ENCODE measurements at regions not wholly inside any gene's neighbourhood (a gene's known extent, or its start where the extent isn't known, plus 50 kb on each side); places are given as distances from the start of the nearest gene placed in this dataset.
"Not testable (repeated sequence)": the region's sequence is repeated elsewhere in the genome, so short reads cannot be mapped to it uniquely, and the experiment has no call there.

DNA sequence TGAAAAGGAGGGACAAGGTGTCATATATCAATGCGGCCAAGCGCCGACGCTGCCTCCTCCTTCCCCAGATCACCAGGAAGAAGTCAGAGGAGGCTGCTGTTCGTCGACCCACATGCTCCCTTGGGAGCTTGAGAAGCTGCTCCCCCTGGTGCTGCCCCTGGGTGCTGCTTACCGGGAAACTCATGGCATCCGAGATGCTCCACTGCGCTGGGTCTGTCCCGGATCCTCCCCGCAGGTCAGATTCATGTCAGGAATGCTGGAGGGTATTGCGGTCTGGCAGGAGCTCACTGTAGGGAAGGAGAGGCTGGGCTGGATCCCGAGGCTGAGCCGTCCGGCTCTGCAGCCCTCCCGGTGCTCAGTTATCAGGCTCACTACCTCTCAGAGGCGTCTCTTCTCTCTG, 123.7 kb upstream of the FAM20C start:
- Histone ChIP-seq H3K4me1 (no peaks in the 10 kb centered on the region), H3K27ac (no peak overlapping the region), H3K4me3 (no peak overlapping the region), H3K4me2 (no peak overlapping the region), H3K9me3 (no peaks in the 10 kb centered on the region)
- no peak for TF ChIP-seq NR3C1 (IDR thresholded peaks at IDR 0.05)
- no peak for TF ChIP-seq PHF8 (IDR thresholded peaks at IDR 0.05; ENCODE audit: borderline replicate concordance, low read depth)
- TF ChIP-seq MAZ (IDR thresholded peaks at IDR 0.05; ENCODE audit: borderline replicate concordance, low read depth, low read length) = no peak
- TF ChIP-seq, protein P1, sequence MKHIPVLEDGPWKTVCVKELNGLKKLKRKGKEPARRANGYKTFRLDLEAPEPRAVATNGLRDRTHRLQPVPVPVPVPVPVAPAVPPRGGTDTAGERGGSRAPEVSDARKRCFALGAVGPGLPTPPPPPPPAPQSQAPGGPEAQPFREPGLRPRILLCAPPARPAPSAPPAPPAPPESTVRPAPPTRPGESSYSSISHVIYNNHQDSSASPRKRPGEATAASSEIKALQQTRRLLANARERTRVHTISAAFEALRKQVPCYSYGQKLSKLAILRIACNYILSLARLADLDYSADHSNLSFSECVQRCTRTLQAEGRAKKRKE (CRISPR knock-in tag; IDR thresholded peaks at IDR 0.05; ENCODE audit: low read depth) = no peak
- no peak for TF ChIP-seq JUN (IDR thresholded peaks at IDR 0.05)
- TF ChIP-seq BHLHE40 (IDR thresholded peaks at IDR 0.05; ENCODE audit: low read depth, low read length) = no peak
- TF ChIP-seq, protein P2, sequence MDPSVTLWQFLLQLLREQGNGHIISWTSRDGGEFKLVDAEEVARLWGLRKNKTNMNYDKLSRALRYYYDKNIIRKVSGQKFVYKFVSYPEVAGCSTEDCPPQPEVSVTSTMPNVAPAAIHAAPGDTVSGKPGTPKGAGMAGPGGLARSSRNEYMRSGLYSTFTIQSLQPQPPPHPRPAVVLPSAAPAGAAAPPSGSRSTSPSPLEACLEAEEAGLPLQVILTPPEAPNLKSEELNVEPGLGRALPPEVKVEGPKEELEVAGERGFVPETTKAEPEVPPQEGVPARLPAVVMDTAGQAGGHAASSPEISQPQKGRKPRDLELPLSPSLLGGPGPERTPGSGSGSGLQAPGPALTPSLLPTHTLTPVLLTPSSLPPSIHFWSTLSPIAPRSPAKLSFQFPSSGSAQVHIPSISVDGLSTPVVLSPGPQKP (IDR thresholded peaks at IDR 0.05; ENCODE audit: low read depth, low read length) = no peak
- no peak for TF ChIP-seq TP53 (CRISPR knock-in tag; IDR thresholded peaks at IDR 0.05)
- no peak for TF ChIP-seq EP300 (IDR thresholded peaks at IDR 0.05)
- no peak for TF ChIP-seq SMC3 (IDR thresholded peaks at IDR 0.05)
- no peak for TF ChIP-seq ESRRA (IDR thresholded peaks at IDR 0.05; ENCODE audit: borderline replicate concordance, low read length)
- TF ChIP-seq FOXS1 (CRISPR knock-in tag; IDR thresholded peaks at IDR 0.05) = no peak
- TF ChIP-seq, protein P3, sequence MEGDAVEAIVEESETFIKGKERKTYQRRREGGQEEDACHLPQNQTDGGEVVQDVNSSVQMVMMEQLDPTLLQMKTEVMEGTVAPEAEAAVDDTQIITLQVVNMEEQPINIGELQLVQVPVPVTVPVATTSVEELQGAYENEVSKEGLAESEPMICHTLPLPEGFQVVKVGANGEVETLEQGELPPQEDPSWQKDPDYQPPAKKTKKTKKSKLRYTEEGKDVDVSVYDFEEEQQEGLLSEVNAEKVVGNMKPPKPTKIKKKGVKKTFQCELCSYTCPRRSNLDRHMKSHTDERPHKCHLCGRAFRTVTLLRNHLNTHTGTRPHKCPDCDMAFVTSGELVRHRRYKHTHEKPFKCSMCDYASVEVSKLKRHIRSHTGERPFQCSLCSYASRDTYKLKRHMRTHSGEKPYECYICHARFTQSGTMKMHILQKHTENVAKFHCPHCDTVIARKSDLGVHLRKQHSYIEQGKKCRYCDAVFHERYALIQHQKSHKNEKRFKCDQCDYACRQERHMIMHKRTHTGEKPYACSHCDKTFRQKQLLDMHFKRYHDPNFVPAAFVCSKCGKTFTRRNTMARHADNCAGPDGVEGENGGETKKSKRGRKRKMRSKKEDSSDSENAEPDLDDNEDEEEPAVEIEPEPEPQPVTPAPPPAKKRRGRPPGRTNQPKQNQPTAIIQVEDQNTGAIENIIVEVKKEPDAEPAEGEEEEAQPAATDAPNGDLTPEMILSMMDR (IDR thresholded peaks at IDR 0.05) = no peak
- POLR2A ChIA-PET = no interaction called here
- ATAC-seq = peak in 1 of 2 experiments; percentile 53; a peak in 2 of 6 replicates
- 76% methylated on average over 17 of the region's 17 CpGs for WGBS (ENCODE audit: missing lambda C conversion rate)
- peak in 1 of 2 experiments; percentile 16 for DNase-seq (ENCODE audit: low read depth in 1 of 2, low spot score in 1 of 2)
- no peak for FAIRE-seq
- CTCF ChIA-PET = interaction anchor here (1.9 kb wide), 1 partner anchor 14 kb away, joined by 3 read pairs; no protein-coding TSS in a partner anchor

DNA sequence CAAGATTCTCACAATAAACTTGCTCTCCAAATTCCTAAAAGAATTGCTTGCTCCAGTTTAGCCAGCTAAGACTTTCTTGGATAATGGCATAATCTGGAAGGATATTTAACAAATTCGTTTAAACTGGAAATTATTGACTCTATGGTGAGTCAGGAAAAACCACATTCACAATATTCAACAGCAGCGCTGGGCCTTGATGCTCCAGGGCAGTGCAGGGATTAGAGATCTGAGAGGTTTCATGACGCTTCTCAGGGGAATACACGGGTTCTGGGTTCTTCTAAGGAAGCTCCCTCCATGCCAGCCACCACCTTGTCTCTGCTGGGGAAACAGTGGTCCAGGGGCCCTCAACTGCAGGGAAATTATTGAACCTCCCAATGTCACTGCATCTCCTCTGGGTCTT, 123.3 kb upstream of the FAM20C start:
- WGBS (ENCODE audit: missing lambda C conversion rate) = no CpG with 5 or more reads among the region's 4 CpGs
- POLR2A ChIA-PET; CTCF ChIA-PET; ATAC-seq; H3K27ac ChIP-seq; H3K4me3 ChIP-seq; FAIRE-seq; H3K4me1 ChIP-seq; H3K9me3 ChIP-seq; H3K4me2 ChIP-seq; DNase-seq (ENCODE audit: low read depth in 1 of 2, low spot score in 1 of 2): not testable (repeated sequence)

DNA sequence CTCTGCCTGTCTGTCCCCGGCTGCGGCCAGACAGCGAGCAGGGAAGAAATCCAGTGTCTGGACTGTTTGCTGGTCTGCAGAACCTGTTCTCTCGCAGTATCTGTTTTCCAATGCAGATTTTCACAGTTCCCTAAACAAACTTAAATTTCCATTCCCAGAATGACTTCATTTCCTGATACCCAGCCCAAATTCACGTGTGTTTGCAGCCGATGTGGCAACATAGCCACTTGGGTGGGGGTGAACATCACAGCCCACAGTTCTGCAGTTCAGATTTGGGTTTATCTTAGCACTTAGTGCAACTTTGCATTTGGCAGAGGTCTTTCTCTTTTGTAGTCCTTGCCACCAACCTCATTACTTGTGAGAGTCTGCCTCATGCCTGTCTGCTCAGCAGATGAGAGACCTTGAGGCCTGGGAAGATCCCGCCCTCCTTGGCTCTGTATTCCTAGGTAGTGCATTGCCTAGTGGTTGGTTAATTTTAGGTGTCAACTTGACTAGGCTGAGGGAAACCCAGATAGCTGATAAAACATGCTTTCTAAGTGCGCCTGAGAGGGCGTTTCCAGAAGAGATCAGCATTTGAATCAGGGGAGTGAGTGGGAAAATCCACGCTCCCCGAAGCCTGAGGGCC, 122.8 kb upstream of the FAM20C start:
- H3K27ac ChIP-seq; H3K4me2 ChIP-seq; H3K9me3 ChIP-seq; H3K4me3 ChIP-seq; POLR2A ChIA-PET; H3K4me1 ChIP-seq; FAIRE-seq; CTCF ChIA-PET; ATAC-seq; DNase-seq (ENCODE audit: low read depth in 1 of 2, low spot score in 1 of 2): not testable (repeated sequence)
- 69% methylated on average over 9 of the region's 11 CpGs for WGBS (ENCODE audit: missing lambda C conversion rate)

GRCh38 chr7:70207-70606, 122.2 kb upstream of the FAM20C start:
- H3K9me3 ChIP-seq; DNase-seq (ENCODE audit: low read depth in 1 of 2, low spot score in 1 of 2); H3K4me2 ChIP-seq; ATAC-seq; POLR2A ChIA-PET; FAIRE-seq; H3K4me1 ChIP-seq; H3K4me3 ChIP-seq; CTCF ChIA-PET; H3K27ac ChIP-seq: not testable (repeated sequence)
- WGBS (ENCODE audit: missing lambda C conversion rate) = 36% methylated on average over 3 of the region's 4 CpGs

DNA sequence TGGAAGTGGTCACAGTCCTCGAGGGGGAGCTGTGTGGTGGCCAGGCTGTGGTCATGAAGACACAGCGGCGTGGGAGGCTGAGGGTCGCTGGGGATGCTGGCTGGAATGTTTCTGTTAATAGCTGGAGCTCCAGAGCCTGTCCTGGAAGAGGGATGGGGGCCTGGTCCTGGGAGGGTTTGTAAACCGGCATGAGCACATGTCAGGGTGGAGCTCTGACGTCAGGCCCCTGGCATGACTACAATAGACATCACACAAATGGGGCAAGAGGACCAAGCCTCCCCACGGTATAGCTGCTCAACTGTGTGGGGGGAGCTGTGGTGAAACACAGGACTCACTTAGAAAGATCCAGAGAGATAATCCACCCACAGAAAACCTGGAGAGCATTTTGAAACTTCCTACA, 121.4 kb upstream of the FAM20C start:
- H3K4me1 ChIP-seq; ATAC-seq; H3K9me3 ChIP-seq; DNase-seq (ENCODE audit: low read depth in 1 of 2, low spot score in 1 of 2); H3K4me3 ChIP-seq; H3K27ac ChIP-seq; CTCF ChIA-PET; FAIRE-seq; POLR2A ChIA-PET; H3K4me2 ChIP-seq: not testable (repeated sequence)
- WGBS (ENCODE audit: missing lambda C conversion rate) = 49% methylated on average over 7 of the region's 7 CpGs

DNA sequence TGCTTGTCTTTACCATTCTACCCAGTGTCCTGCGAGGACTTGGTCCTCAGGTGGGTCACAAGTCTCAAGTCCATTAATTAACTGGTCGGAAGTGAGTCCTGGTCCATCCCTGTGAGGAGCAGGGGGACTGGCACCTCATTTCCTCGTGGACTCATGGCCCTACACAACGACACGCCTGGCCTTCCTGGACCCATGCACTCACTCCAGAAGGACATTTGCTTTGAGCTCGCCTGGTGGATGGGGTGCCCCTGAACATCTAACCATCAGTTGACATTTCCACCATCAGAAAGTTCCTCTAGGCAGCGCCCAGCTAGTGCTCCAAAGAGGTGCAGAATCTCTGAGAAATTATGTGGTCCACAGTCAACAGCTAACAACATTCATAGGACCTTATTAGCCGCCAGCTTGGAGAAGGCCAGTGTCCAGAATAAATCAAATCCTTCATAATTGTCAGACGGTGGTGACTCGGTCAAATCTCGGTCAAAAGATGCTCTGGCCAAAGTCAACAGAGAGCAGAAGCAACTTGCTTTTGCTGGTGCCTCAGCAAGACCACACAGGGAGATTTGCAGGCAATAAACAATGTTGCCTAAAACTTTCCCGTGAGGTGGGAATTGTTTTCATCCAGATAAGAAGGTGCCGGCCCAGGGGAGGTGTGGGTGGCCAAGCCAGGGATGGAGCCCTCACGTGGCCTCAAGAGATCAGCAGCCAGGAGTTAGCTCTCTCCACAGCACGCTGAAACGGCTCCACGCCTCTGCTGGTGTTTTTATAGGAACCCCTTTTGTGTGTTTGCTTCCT, 119.9 kb upstream of the FAM20C start:
- not testable (repeated sequence) for ATAC-seq

GRCh38 chr7:73058-73331, 119.4 kb upstream of the FAM20C start:
- DNase-seq (ENCODE audit: low read depth in 1 of 2, low spot score in 1 of 2); H3K4me2 ChIP-seq; POLR2A ChIA-PET; H3K4me1 ChIP-seq; ATAC-seq; H3K4me3 ChIP-seq; H3K9me3 ChIP-seq; H3K27ac ChIP-seq; FAIRE-seq; CTCF ChIA-PET: not testable (repeated sequence)
- 54% methylated on average over 2 of the region's 5 CpGs for WGBS (ENCODE audit: missing lambda C conversion rate)

More for the DNA sequence above, 119.9 kb upstream of the FAM20C start:
- FAIRE-seq; CTCF ChIA-PET; H3K4me2 ChIP-seq; H3K4me3 ChIP-seq; H3K9me3 ChIP-seq; POLR2A ChIA-PET; H3K27ac ChIP-seq; DNase-seq (ENCODE audit: low read depth in 1 of 2, low spot score in 1 of 2); H3K4me1 ChIP-seq: not testable (repeated sequence)
- WGBS (ENCODE audit: missing lambda C conversion rate) = 49% methylated on average over 10 of the region's 17 CpGs
